ENCODE measurements at regions not wholly inside any gene's neighbourhood (a gene's known extent, or its start where the extent isn't known, plus 50 kb on each side); places are given as distances from the start of the nearest gene placed in this dataset.

GRCh38 chr2:157150747-157151146, 106.8 kb upstream of the GALNT5 start:
- DNase-seq (ENCODE audit: low spot score): no peak

- no peak for DNase-seq (ENCODE audit: low spot score)
Measured at GRCh38 chr2:157152362-157152761, 105.1 kb upstream of the GALNT5 start.

- no peak for DNase-seq (ENCODE audit: low spot score)
Measured at GRCh38 chr2:157155992-157156391, 101.5 kb upstream of the GALNT5 start.

- no peak for DNase-seq (ENCODE audit: low spot score)
Measured at GRCh38 chr2:157158111-157158510, 99.4 kb upstream of the GALNT5 start.

GRCh38 chr2:157159221-157159934, 98.1 kb upstream of the GALNT5 start:
- DNase-seq (ENCODE audit: low spot score): no peak

GRCh38 chr2:157160111-157160510, 97.4 kb upstream of the GALNT5 start:
- no peak for DNase-seq (ENCODE audit: low spot score)

- no peak for DNase-seq (ENCODE audit: low spot score)
Measured at GRCh38 chr2:157164370-157164769, 93.1 kb upstream of the GALNT5 start.

GRCh38 chr2:157164891-157165290, 92.6 kb upstream of the GALNT5 start:
- DNase-seq (ENCODE audit: low spot score): no peak

- no peak for DNase-seq (ENCODE audit: low spot score)
Measured at GRCh38 chr2:157168501-157168900, 89.0 kb upstream of the GALNT5 start.

GRCh38 chr2:157169889-157170288, 87.6 kb upstream of the GALNT5 start:
- DNase-seq (ENCODE audit: low spot score): no peak

- DNase-seq (ENCODE audit: low spot score): no peak
Measured at GRCh38 chr2:157170299-157170698, 87.2 kb upstream of the GALNT5 start.

- no peak for DNase-seq (ENCODE audit: low spot score)
Measured at GRCh38 chr2:157172239-157172638, 85.3 kb upstream of the GALNT5 start.

GRCh38 chr2:157172866-157173578, 84.5 kb upstream of the GALNT5 start:
- DNase-seq (ENCODE audit: low spot score): no peak

- DNase-seq (ENCODE audit: low spot score): no peak
Measured at GRCh38 chr2:157173740-157174184, 83.7 kb upstream of the GALNT5 start.

- DNase-seq (ENCODE audit: low spot score): no peak
Measured at GRCh38 chr2:157174321-157174720, 83.2 kb upstream of the GALNT5 start.

- DNase-seq (ENCODE audit: low spot score): no peak
Measured at GRCh38 chr2:157176602-157177001, 80.9 kb upstream of the GALNT5 start.

- DNase-seq (ENCODE audit: low spot score): no peak
Measured at GRCh38 chr2:157178874-157179273, 78.6 kb upstream of the GALNT5 start.

GRCh38 chr2:157179324-157180105, 78.0 kb upstream of the GALNT5 start:
- no peak for DNase-seq (ENCODE audit: low spot score)

- DNase-seq (ENCODE audit: low spot score): no peak
Measured at GRCh38 chr2:157180359-157180758, 77.1 kb upstream of the GALNT5 start.

- DNase-seq (ENCODE audit: low spot score): no peak
Measured at GRCh38 chr2:157181234-157181633, 76.3 kb upstream of the GALNT5 start.

GRCh38 chr2:157182204-157182709, 75.2 kb upstream of the GALNT5 start:
- no peak for DNase-seq (ENCODE audit: low spot score)

- no peak for DNase-seq (ENCODE audit: low spot score)
Measured at GRCh38 chr2:157182834-157183396, 74.6 kb upstream of the GALNT5 start.

All from putamen (tissue), 1 donor.